CD14-positive monocyte (primary cell): ENCODE measurements at regions not wholly inside any gene's neighbourhood (a gene's known extent, or its start where the extent isn't known, plus 50 kb on each side); places are given as distances from the start of the nearest gene placed in this dataset.

ENCODE experiments used
- DNase-seq, 3 donors: peaks; one replicate each; pipeline ENCODE4 v3.0.0-alpha.2; 2011 to 2022
- H2AFZ ChIP-seq: 2 replicates; pipeline ENCODE4 v1.6.0; 2012; ENCODE audit warnings: mild to moderate bottlenecking, low read depth, low read length, inconsistent platforms; ENCODE audit not compliant: insufficient read depth, poor library complexity, severe bottlenecking
- H3K27ac ChIP-seq, 2 donors: 1 replicate in 1 of 2; 2 replicates in 1 of 2; pipeline ENCODE4 v1.5.1; 2012 to 2013; ENCODE audit warnings: low read length in 2 of 2, control low read depth in 1 of 2, inconsistent platforms in 1 of 2, low read depth in 1 of 2, mild to moderate bottlenecking in 1 of 2
- H3K27me3 ChIP-seq, 2 donors: one replicate each; pipeline versions ENCODE4 v1.6.0 to v1.6.1; 2011 to 2013; ENCODE audit warnings: low read length in 2 of 2; ENCODE audit not compliant: control insufficient read depth in 2 of 2, insufficient read depth in 2 of 2
- H3K36me3 ChIP-seq, 2 donors: replicated peaks in 1 of 2; 1 replicate in 1 of 2; 2 replicates in 1 of 2; pipeline versions ENCODE4 v1.5.1 to v1.6.1; 2012 to 2013; ENCODE audit warnings: low read length in 2 of 2, control low read depth in 1 of 2, inconsistent platforms in 1 of 2, mild to moderate bottlenecking in 1 of 2; ENCODE audit not compliant: insufficient read depth in 2 of 2, control insufficient read depth in 1 of 2
- H3K4me1 ChIP-seq, 2 donors: 1 replicate in 1 of 2; 2 replicates in 1 of 2; pipeline versions ENCODE4 v1.5.1 to v1.6.1; 2012 to 2013; ENCODE audit warnings: low read length in 2 of 2, control low read depth in 1 of 2, inconsistent platforms in 1 of 2, mild to moderate bottlenecking in 1 of 2, moderate library complexity in 1 of 2; ENCODE audit not compliant: insufficient read depth in 2 of 2, control insufficient read depth in 1 of 2
- H3K4me2 ChIP-seq: replicated peaks from 2 replicates; pipeline ENCODE3; 2012; ENCODE audit warnings: low read length, moderate library complexity, mild to moderate bottlenecking; ENCODE audit not compliant: poor library complexity, severe bottlenecking; ENCODE audit errors: extremely low read depth
- H3K4me3 ChIP-seq, 3 experiments: fragments of 200-600 bp in 1 of 3; sonication (generic) in 1 of 3; replicated peaks in 1 of 3; 1 replicate in 2 of 3; 2 replicates in 1 of 3; pipeline ENCODE4 v1.5.1; 2011 to 2013; ENCODE audit warnings: low read length in 3 of 3, mild to moderate bottlenecking in 3 of 3, control low read depth in 2 of 3, low read depth in 2 of 3, inconsistent platforms in 1 of 3, moderate library complexity in 1 of 3
- H3K79me2 ChIP-seq: 2 replicates; pipeline ENCODE4 v1.6.0; 2012; ENCODE audit warnings: mild to moderate bottlenecking, control low read depth, inconsistent platforms, low read length, moderate library complexity; ENCODE audit not compliant: insufficient read depth
- H3K9ac ChIP-seq: 2 replicates; pipeline ENCODE4 v1.6.0; 2017; ENCODE audit warnings: low read length, mild to moderate bottlenecking; ENCODE audit not compliant: insufficient read depth, poor library complexity, severe bottlenecking
- H3K9me3 ChIP-seq, 2 donors: replicated peaks in 1 of 2; 1 replicate in 1 of 2; 2 replicates in 1 of 2; pipeline versions ENCODE4 v1.5.1 to v1.6.1; 2012 to 2013; ENCODE audit warnings: low read length in 2 of 2, control low read depth in 1 of 2; ENCODE audit not compliant: control insufficient read depth in 1 of 2, insufficient read depth in 1 of 2
- H4K20me1 ChIP-seq: 2 replicates; pipeline ENCODE4 v1.6.0; 2012; ENCODE audit warnings: mild to moderate bottlenecking, low read length, control low read depth, moderate library complexity; ENCODE audit not compliant: insufficient read depth
- H3K27ac Mint-ChIP-seq, 7 donors: one replicate each; pipeline ENCODE4 v1.8.0; 2020; ENCODE audit warnings: mild to moderate bottlenecking in 7 of 7, mixed read lengths in 7 of 7, moderate library complexity in 6 of 7, inconsistent platforms in 2 of 7
- H3K27me3 Mint-ChIP-seq, 3 donors: one replicate each; pipeline ENCODE4 v1.8.0; 2021 to 2022; ENCODE audit warnings: low read depth in 3 of 3, mild to moderate bottlenecking in 3 of 3, mixed read lengths in 3 of 3, moderate library complexity in 3 of 3, inconsistent platforms in 1 of 3
- H3K36me3 Mint-ChIP-seq, 2 donors: one replicate each; pipeline ENCODE4 v1.8.0; 2020; ENCODE audit warnings: mixed read lengths in 2 of 2, inconsistent platforms in 1 of 2, mild to moderate bottlenecking in 1 of 2
- H3K4me1 Mint-ChIP-seq: one replicate; pipeline ENCODE4 v1.8.0; 2020; ENCODE audit warnings: mild to moderate bottlenecking, mixed read lengths
- H3K4me3 Mint-ChIP-seq, 2 donors: one replicate each; pipeline ENCODE4 v1.8.0; 2020; ENCODE audit warnings: mild to moderate bottlenecking in 2 of 2, mixed read lengths in 2 of 2, moderate library complexity in 1 of 2
- H3K9me3 Mint-ChIP-seq, 7 donors: one replicate each; pipeline ENCODE4 v1.8.0; 2020 to 2022; ENCODE audit warnings: mixed read lengths in 7 of 7, mild to moderate bottlenecking in 6 of 7, moderate library complexity in 6 of 7, inconsistent platforms in 2 of 7
- CTCF ChIP-seq: fragments of 200-600 bp; IDR thresholded peaks from one replicate; pipeline ENCODE4 v1.8.0; 2022; ENCODE audit warnings: antibody characterized with exemption, mild to moderate bottlenecking
- WGBS: methylation state at CpG from one replicate; pipeline ENCODE4 v1.1.5; 2013; ENCODE audit warnings: missing lambda C conversion rate; ENCODE audit not compliant: insufficient coverage; 5-methylcytosine and 5-hydroxymethylcytosine counted together
- intact Hi-C, 2 donors: fragments of 100-400 bp; cut with micrococcal nuclease; formaldehyde crosslinking; loops; one replicate each; pipeline versions ENCODE4 v1.15.0 to v1.15.1; 2023

GRCh38 chr4:27149541-27150212, 289.0 kb downstream of the STIM2 start:
- Histone ChIP-seq H3K4me3 (no peak overlapping the region), H3K36me3 (no peaks in the 10 kb centered on the region), H2AFZ (no peak overlapping the region), H3K4me2 (no peak overlapping the region), H3K4me1 (no peaks in the 10 kb centered on the region), H3K27ac (no peak overlapping the region), H3K9ac (no peak overlapping the region), H4K20me1 (no peaks in the 10 kb centered on the region), H3K27me3 (no peaks in the 10 kb centered on the region), H3K79me2 (no peaks in the 10 kb centered on the region), H3K9me3 (no peaks in the 10 kb centered on the region)
- no peaks in the 10 kb centered on the region for H3K36me3 Mint-ChIP-seq
- no peak overlapping the region for H3K4me3 Mint-ChIP-seq
- intact Hi-C loops: no loop called here
- 100% methylated on average over 1 of the region's 2 CpGs for WGBS
- TF ChIP-seq CTCF: no peak
- peaks cover 0 to 17% (median 3%) of the 10 kb centered on the region in 7 donors for H3K9me3 Mint-ChIP-seq
- no peaks in the 10 kb centered on the region for H3K4me1 Mint-ChIP-seq
- no peak overlapping the region for H3K27ac Mint-ChIP-seq
- peaks cover 0 to 2% (median 0%) of the 10 kb centered on the region in 3 donors for H3K27me3 Mint-ChIP-seq
- no peak for DNase-seq

- H3K4me2 ChIP-seq: no peak overlapping the region
- Mint-ChIP-seq H3K4me3 (no peak overlapping the region), H3K4me1 (no peaks in the 10 kb centered on the region), H3K9me3 (peaks cover 0 to 8% (median 2%) of the 10 kb centered on the region in 7 donors), H3K27me3 (peaks cover 0 to 2% (median 0%) of the 10 kb centered on the region in 3 donors), H3K27ac (no peak overlapping the region), H3K36me3 (no peaks in the 10 kb centered on the region)
- no peak overlapping the region for H3K9ac ChIP-seq
- no peak for DNase-seq
- no peaks in the 10 kb centered on the region for H4K20me1 ChIP-seq
- no peaks in the 10 kb centered on the region for H3K79me2 ChIP-seq
- no peak overlapping the region for H3K27ac ChIP-seq
- no peaks in the 10 kb centered on the region for H3K36me3 ChIP-seq
- no CpG with 5 or more reads among the region's 5 CpGs for WGBS
- no peaks in the 10 kb centered on the region for H3K4me1 ChIP-seq
- H3K27me3 ChIP-seq: no peaks in the 10 kb centered on the region
- intact Hi-C loops: no loop called here
- no peaks in the 10 kb centered on the region for H3K9me3 ChIP-seq
- no peak for TF ChIP-seq CTCF
- H2AFZ ChIP-seq: no peak overlapping the region
- no peak overlapping the region for H3K4me3 ChIP-seq
Observed at GRCh38 chr4:27152703-27153102, 292.1 kb downstream of the STIM2 start.
